ENCODE measurements at regions not wholly inside any gene's neighbourhood (a gene's known extent, or its start where the extent isn't known, plus 50 kb on each side); places are given as distances from the start of the nearest gene placed in this dataset.
"Not testable (repeated sequence)": the region's sequence is repeated elsewhere in the genome, so short reads cannot be mapped to it uniquely, and the experiment has no call there.

GRCh38 chr11:81368192-81368591 lies 1365.5 kb downstream of the FAM181B start:
- FAIRE-seq: no peak

- no peak for FAIRE-seq
Observed at GRCh38 chr11:81365496-81365895, 1368.2 kb downstream of the FAM181B start.

- FAIRE-seq: no peak
Observed at GRCh38 chr11:81359476-81359875, 1374.2 kb downstream of the FAM181B start.

GRCh38 chr11:81345609-81346008 lies 1388.1 kb downstream of the FAM181B start:
- no peak for FAIRE-seq

GRCh38 chr11:81342966-81343365 lies 1390.7 kb downstream of the FAM181B start:
- FAIRE-seq: no peak

GRCh38 chr11:81340225-81340624 lies 1393.4 kb downstream of the FAM181B start:
- no peak for FAIRE-seq

- FAIRE-seq: no peak
Observed at GRCh38 chr11:81339521-81339920, 1394.1 kb downstream of the FAM181B start.

- no peak for FAIRE-seq
Observed at GRCh38 chr11:81337756-81338155, 1395.9 kb downstream of the FAM181B start.

- no peak for FAIRE-seq
Observed at GRCh38 chr11:81332276-81332675, 1401.4 kb downstream of the FAM181B start.

- FAIRE-seq: no peak
Observed at GRCh38 chr11:81331611-81332235, 1401.9 kb downstream of the FAM181B start.

- FAIRE-seq: no peak
Observed at GRCh38 chr11:81331088-81331487, 1402.6 kb downstream of the FAM181B start.

- FAIRE-seq: no peak
Observed at GRCh38 chr11:81303038-81303664, 1430.5 kb downstream of the FAM181B start.

- FAIRE-seq: no peak
Observed at GRCh38 chr11:81301166-81301830, 1432.4 kb downstream of the FAM181B start.

GRCh38 chr11:81286959-81287358 lies 1446.7 kb downstream of the FAM181B start:
- FAIRE-seq: no peak

GRCh38 chr11:81286550-81286949 lies 1447.1 kb downstream of the FAM181B start:
- FAIRE-seq: no peak

GRCh38 chr11:81280228-81280627 lies 1453.4 kb downstream of the FAM181B start:
- FAIRE-seq: not testable (repeated sequence)

GRCh38 chr11:81278991-81279390 lies 1454.7 kb downstream of the FAM181B start:
- no peak for FAIRE-seq

- no peak for FAIRE-seq
Observed at GRCh38 chr11:81270686-81271085, 1463.0 kb downstream of the FAM181B start.

- no peak for FAIRE-seq
Observed at GRCh38 chr11:81267246-81267645, 1466.4 kb downstream of the FAM181B start.

- no peak for FAIRE-seq
Observed at GRCh38 chr11:81259471-81259870, 1474.2 kb downstream of the FAM181B start.

- FAIRE-seq: no peak
Observed at GRCh38 chr11:81255895-81256294, 1477.8 kb downstream of the FAM181B start.

- no peak for FAIRE-seq
Observed at GRCh38 chr11:81253244-81253643, 1480.4 kb downstream of the FAM181B start.

- no peak for FAIRE-seq
Observed at GRCh38 chr11:81246941-81247340, 1486.7 kb downstream of the FAM181B start.

- no peak for FAIRE-seq
Observed at GRCh38 chr11:81245791-81246190, 1487.9 kb downstream of the FAM181B start.
